Right atrium auricular region (tissue), 2 donors: ENCODE measurements at regions not wholly inside any gene's neighbourhood (a gene's known extent, or its start where the extent isn't known, plus 50 kb on each side); places are given as distances from the start of the nearest gene placed in this dataset.
A peak's percentile ranks its signal among the peaks of the same experiment; 100 is the strongest.

Experiments used
- DNase-seq: peaks from one replicate; pipeline ENCODE4 v3.0.0-alpha.2; 2019; ENCODE audit warnings: low spot score
- H3K27ac ChIP-seq, 2 donors: fragments of 200-600 bp; sonication (generic); 1 replicate in 1 of 2; 2 replicates in 1 of 2; pipeline ENCODE4 v1.5.1; 2016 to 2019
- H3K27me3 ChIP-seq, 2 donors: fragments of 200-600 bp; sonication (generic); one replicate each; pipeline versions ENCODE4 v1.5.1 to v1.6.0; 2017 to 2019
- H3K36me3 ChIP-seq: fragments of 200-600 bp; sonication (generic); one replicate; pipeline ENCODE4 v1.5.1; 2016
- H3K4me1 ChIP-seq, 2 donors: fragments of 200-600 bp; sonication (generic); one replicate each; pipeline versions ENCODE4 v1.5.1 to v1.6.0; 2017 to 2019
- H3K4me3 ChIP-seq, 2 donors: fragments of 200-600 bp; sonication (generic); 1 replicate in 1 of 2; 2 replicates in 1 of 2; pipeline ENCODE4 v1.5.1; 2017 to 2019; ENCODE audit warnings: mild to moderate bottlenecking in 1 of 2, moderate library complexity in 1 of 2
- H3K9me3 ChIP-seq, 2 donors: fragments of 200-600 bp; sonication (generic); one replicate each; pipeline ENCODE4 v1.5.1; 2019
- TF ChIP-seq, protein P1 (sequence below), 2 donors: fragments of 200-600 bp; sonication (generic); IDR thresholded peaks; one replicate each; pipeline ENCODE4 v1.5.1; 2019; ENCODE audit warnings: antibody characterized with exemption in 2 of 2

DNA sequence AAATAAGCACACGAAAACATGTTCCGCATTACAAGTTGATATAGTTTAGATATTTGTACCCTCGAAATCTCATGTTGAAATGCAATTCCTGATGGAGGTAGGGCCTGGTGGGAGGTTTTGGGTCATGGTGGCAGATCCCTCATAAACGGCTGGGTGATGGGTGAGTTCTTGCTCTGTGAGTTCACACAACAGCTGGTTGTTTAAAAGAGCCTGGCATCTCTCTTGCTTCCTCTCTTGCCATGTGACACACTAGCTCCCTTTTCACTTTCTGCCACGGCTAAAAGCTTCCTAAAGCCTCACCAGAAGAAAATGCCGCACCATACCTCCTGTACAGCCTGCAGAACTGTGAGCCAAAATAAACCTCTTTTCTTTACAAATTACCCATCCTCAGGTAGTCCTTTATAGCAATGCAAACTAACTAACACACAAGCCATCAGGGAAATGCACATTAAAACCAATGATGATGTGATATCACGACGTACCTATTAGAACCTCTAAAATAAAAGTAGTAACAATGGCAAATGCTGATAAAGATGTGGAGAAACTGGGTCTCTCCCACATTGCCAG lies 188.5 kb downstream of the ANAPC1 start:
- Histone ChIP-seq H3K27ac (no peak overlapping the region), H3K36me3 (no peaks in the 10 kb centered on the region), H3K9me3 (no peaks in the 10 kb centered on the region), H3K27me3 (no peaks in the 10 kb centered on the region), H3K4me3 (no peak overlapping the region), H3K4me1 (peaks cover 0 to 8% of the 10 kb centered on the region in 2 donors)
- DNase-seq = no peak
- TF ChIP-seq, protein P1, sequence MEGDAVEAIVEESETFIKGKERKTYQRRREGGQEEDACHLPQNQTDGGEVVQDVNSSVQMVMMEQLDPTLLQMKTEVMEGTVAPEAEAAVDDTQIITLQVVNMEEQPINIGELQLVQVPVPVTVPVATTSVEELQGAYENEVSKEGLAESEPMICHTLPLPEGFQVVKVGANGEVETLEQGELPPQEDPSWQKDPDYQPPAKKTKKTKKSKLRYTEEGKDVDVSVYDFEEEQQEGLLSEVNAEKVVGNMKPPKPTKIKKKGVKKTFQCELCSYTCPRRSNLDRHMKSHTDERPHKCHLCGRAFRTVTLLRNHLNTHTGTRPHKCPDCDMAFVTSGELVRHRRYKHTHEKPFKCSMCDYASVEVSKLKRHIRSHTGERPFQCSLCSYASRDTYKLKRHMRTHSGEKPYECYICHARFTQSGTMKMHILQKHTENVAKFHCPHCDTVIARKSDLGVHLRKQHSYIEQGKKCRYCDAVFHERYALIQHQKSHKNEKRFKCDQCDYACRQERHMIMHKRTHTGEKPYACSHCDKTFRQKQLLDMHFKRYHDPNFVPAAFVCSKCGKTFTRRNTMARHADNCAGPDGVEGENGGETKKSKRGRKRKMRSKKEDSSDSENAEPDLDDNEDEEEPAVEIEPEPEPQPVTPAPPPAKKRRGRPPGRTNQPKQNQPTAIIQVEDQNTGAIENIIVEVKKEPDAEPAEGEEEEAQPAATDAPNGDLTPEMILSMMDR (IDR thresholded peaks at IDR 0.05) = no peak

- Histone ChIP-seq H3K4me3 (no peak overlapping the region), H3K9me3 (no peaks in the 10 kb centered on the region), H3K27ac (no peak overlapping the region), H3K27me3 (no peaks in the 10 kb centered on the region), H3K4me1 (peaks cover 0 to 8% of the 10 kb centered on the region in 2 donors), H3K36me3 (no peaks in the 10 kb centered on the region)
- TF ChIP-seq, protein P1 (IDR thresholded peaks at IDR 0.05) = no peak
- DNase-seq = no peak
These were observed 187.8 kb downstream of the ANAPC1 start for GRCh38 chr2:111696226-111696625.

GRCh38 chr2:111697560-111697959 lies 186.4 kb downstream of the ANAPC1 start:
- H3K36me3 ChIP-seq = no peaks in the 10 kb centered on the region
- H3K9me3 ChIP-seq = no peaks in the 10 kb centered on the region
- no peaks in the 10 kb centered on the region for H3K27me3 ChIP-seq
- no peak overlapping the region for H3K4me3 ChIP-seq
- no peak overlapping the region for H3K27ac ChIP-seq
- H3K4me1 ChIP-seq = peaks cover 0 to 18% of the 10 kb centered on the region in 2 donors
- DNase-seq = no peak
- TF ChIP-seq, protein P1 (IDR thresholded peaks at IDR 0.05) = no peak

DNA sequence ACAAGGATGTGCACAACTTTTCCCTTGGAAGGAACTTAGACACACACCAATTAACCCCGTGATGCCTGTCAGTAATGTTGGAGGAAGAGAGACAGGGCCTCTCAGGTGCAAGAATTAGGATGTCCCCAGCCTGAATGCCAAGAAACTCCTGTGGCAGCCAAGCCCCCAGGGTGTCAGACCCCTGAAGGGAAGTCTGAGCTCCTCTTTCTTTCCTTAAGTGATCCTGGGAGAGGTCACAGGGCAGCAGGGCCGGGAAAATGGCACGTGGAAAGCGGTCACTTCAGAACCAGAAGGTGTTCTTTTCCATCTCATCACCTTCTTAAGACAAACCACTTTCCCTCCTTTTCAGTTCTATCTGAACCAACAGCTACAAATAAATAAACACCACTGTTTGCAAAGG lies 185.9 kb downstream of the ANAPC1 start:
- no peak for DNase-seq
- Histone ChIP-seq H3K9me3 (no peaks in the 10 kb centered on the region), H3K4me1 (peaks cover 0 to 18% of the 10 kb centered on the region in 2 donors), H3K36me3 (no peaks in the 10 kb centered on the region), H3K27ac (no peak overlapping the region), H3K4me3 (no peak overlapping the region), H3K27me3 (no peaks in the 10 kb centered on the region)
- TF ChIP-seq, protein P1 (IDR thresholded peaks at IDR 0.05) = no peak

GRCh38 chr2:111698743-111699554 lies 185.0 kb downstream of the ANAPC1 start:
- Histone ChIP-seq H3K4me3 (no peak overlapping the region), H3K36me3 (no peaks in the 10 kb centered on the region), H3K4me1 (peaks cover 0 to 18% of the 10 kb centered on the region in 2 donors), H3K27me3 (no peaks in the 10 kb centered on the region), H3K9me3 (no peaks in the 10 kb centered on the region), H3K27ac (no peak overlapping the region)
- TF ChIP-seq, protein P1 (IDR thresholded peaks at IDR 0.05) = no peak
- peak; percentile 71 for DNase-seq
